Brain microvascular endothelial cell (primary cell): ENCODE measurements at regions not wholly inside any gene's neighbourhood (a gene's known extent, or its start where the extent isn't known, plus 50 kb on each side); places are given as distances from the start of the nearest gene placed in this dataset.
"Not testable (repeated sequence)": the region's sequence is repeated elsewhere in the genome, so short reads cannot be mapped to it uniquely, and the experiment has no call there.

Experiments used
- DNase-seq: peaks from one replicate; pipeline ENCODE4 v3.0.0-alpha.2; 2020
- H3K27ac ChIP-seq: fragments of 250-450 bp; sonication (Bioruptor Pico); 2 replicates; pipeline ENCODE4 v1.5.1; 2020; ENCODE audit warnings: mild to moderate bottlenecking, moderate library complexity
- H3K27me3 ChIP-seq: fragments of 250-450 bp; sonication (Bioruptor Pico); replicated peaks from 2 replicates; pipeline ENCODE4 v1.5.1; 2020; ENCODE audit warnings: mild to moderate bottlenecking
- H3K36me3 ChIP-seq: fragments of 250-450 bp; sonication (Bioruptor Pico); replicated peaks from 2 replicates; pipeline ENCODE4 v1.5.1; 2020; ENCODE audit warnings: mild to moderate bottlenecking
- H3K4me3 ChIP-seq: 2 replicates; pipeline ENCODE4 v1.5.1; 2011; ENCODE audit warnings: low read depth, mild to moderate bottlenecking, control low read depth, low read length, moderate library complexity
- CTCF ChIP-seq: IDR thresholded peaks from 2 replicates; pipeline ENCODE4 v1.5.1; 2011; ENCODE audit warnings: low read depth, mild to moderate bottlenecking, moderate library complexity, low read length, control low read depth, inconsistent platforms; ENCODE audit errors: missing control alignments
- in situ Hi-C: cut with HindIII; loops from 2 replicates; pipeline ENCODE4 v1.10.0; 2017; ENCODE audit warnings: low sequenced_read_pairs, low pct_ligation_motif_present

DNA sequence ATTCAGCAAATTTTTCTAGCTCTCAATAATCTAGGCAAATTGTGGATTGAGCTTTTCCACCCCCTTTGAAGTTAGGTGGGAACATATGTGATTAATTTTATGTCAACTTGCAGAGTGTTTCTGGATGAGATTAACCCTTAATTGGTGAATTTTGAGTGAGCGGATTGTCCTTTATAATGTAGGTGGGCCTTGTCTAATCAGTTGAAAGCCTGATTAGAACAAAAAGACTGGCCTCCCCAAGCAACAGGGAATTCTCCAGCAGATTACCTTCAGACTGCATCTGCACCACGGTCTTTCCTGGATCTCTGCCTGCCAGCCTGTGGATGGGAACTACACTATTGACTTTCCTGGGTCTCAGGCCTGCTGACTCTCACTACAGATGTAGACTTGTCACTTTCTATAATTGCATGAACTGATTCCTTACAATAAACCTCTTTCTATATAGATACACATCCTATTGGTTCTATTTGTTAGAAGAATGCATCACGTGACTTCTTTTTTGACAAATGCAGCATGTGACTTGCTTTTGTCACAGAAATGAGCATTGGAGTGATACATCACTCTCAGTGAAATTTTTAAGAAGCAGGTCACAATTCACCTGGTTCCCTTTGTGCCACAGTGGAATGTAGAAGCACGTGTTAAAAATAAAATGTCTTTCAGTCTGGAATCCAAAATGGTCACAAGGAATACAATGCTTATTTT lies 1038.3 kb downstream of the CDH11 start:
- no peak overlapping the region for H3K4me3 ChIP-seq
- H3K36me3 ChIP-seq = no peaks in the 10 kb centered on the region
- in situ Hi-C loops = no loop called here
- TF ChIP-seq CTCF = no peak
- no peaks in the 10 kb centered on the region for H3K27me3 ChIP-seq
- no peak overlapping the region for H3K27ac ChIP-seq
- DNase-seq = no peak

DNA sequence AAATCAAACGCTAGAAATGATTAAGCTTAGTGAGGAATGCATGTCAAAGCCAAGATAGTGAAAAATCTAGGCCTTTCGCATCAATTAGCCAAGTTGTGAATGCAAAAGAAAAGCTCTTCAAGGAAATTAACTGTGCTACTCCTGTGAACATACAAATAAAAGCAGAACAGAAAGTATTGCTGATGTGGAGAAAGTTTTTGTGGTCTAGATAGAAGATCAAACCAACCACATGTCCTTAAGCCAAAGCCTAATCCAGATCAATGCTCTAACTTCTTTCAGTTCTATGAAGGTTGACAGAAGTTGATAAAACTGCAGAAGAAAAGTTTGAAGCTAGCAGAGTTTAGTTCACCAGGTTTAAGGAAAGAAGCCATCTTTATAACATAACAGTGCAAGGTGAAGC lies 1044.6 kb downstream of the CDH11 start:
- in situ Hi-C loops = no loop called here
- TF ChIP-seq CTCF = no peak
- no peak overlapping the region for H3K4me3 ChIP-seq
- no peak for DNase-seq
- H3K27ac ChIP-seq = no peak overlapping the region
- H3K36me3 ChIP-seq = no peaks in the 10 kb centered on the region
- no peaks in the 10 kb centered on the region for H3K27me3 ChIP-seq

GRCh38 chr16:64074706-64075105 lies 1047.2 kb downstream of the CDH11 start:
- no peaks in the 10 kb centered on the region for H3K36me3 ChIP-seq
- in situ Hi-C loops = no loop called here
- DNase-seq = no peak
- H3K27me3 ChIP-seq = no peaks in the 10 kb centered on the region
- H3K27ac ChIP-seq = no peak overlapping the region
- no peak overlapping the region for H3K4me3 ChIP-seq
- TF ChIP-seq CTCF = no peak

DNA sequence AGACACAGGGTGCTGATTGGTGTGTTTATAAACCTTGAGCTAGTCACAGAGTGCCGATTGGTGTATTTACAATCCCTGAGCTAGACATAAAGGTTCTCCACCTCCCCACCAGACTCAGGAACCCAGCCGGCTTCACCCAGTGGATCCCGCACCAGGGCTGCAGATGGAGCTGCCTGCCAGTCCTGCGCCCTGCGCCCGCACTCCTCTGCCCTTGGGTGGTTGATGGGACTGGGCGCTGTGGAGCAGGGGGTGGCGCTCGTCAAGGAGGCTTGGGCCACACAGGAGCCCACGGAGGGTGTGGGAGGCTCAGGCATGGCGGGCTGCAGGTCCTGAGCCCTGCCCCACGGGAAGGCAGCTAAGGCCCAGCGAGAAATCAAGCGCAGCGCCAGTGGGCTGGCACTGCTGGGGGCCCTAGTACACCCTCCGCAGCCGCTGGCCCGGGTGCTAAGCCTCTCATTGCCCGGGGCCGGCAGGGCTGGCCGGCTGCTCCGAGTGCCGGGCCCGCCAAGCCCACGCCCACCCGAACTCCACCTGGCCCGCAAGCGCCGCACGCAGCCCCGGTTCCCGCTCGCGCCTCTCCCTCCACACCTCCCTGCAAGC lies 1049.6 kb downstream of the CDH11 start:
- H3K27me3 ChIP-seq, H3K27ac ChIP-seq, DNase-seq, H3K36me3 ChIP-seq, in situ Hi-C loops, H3K4me3 ChIP-seq: not testable (repeated sequence)

GRCh38 chr16:64065523-64065922 lies 1056.3 kb downstream of the CDH11 start:
- DNase-seq = no peak
- Histone ChIP-seq H3K36me3 (no peaks in the 10 kb centered on the region), H3K4me3 (no peak overlapping the region), H3K27ac (no peak overlapping the region), H3K27me3 (no peaks in the 10 kb centered on the region)
- no peak for TF ChIP-seq CTCF
- in situ Hi-C loops = no loop called here

- H3K36me3 ChIP-seq = no peaks in the 10 kb centered on the region
- in situ Hi-C loops = no loop called here
- no peak for DNase-seq
- H3K27me3 ChIP-seq = no peaks in the 10 kb centered on the region
- H3K27ac ChIP-seq = no peak overlapping the region
- no peak overlapping the region for H3K4me3 ChIP-seq
- no peak for TF ChIP-seq CTCF
Observed at GRCh38 chr16:64061621-64062020, 1060.2 kb downstream of the CDH11 start.
